Peyer's patch (tissue), 4 donors: ENCODE measurements at regions not wholly inside any gene's neighbourhood (a gene's known extent, or its start where the extent isn't known, plus 50 kb on each side); places are given as distances from the start of the nearest gene placed in this dataset.

Experiments used
- DNase-seq, 3 donors: peaks; one replicate each; pipeline ENCODE4 v3.0.0-alpha.2; 2017 to 2019
- H3K27ac ChIP-seq, 4 donors: fragments of 200-600 bp; sonication (generic); one replicate each; pipeline ENCODE4 v1.5.1; 2016 to 2019
- H3K27me3 ChIP-seq, 2 donors: fragments of 200-600 bp; sonication (generic); one replicate each; pipeline ENCODE4 v1.5.1; 2019
- H3K36me3 ChIP-seq, 3 donors: fragments of 200-600 bp; sonication (generic); one replicate each; pipeline ENCODE4 v1.5.1; 2016 to 2019
- H3K4me1 ChIP-seq, 4 donors: fragments of 200-600 bp; sonication (generic); one replicate each; pipeline ENCODE4 v1.5.1; 2016 to 2019
- H3K4me3 ChIP-seq, 4 donors: fragments of 200-600 bp; sonication (generic); 1 replicate in 3 of 4; 2 replicates in 1 of 4; pipeline ENCODE4 v1.5.1; 2016 to 2019; ENCODE audit warnings: mild to moderate bottlenecking in 1 of 4
- H3K9me3 ChIP-seq, 4 donors: fragments of 200-600 bp; sonication (generic); one replicate each; pipeline ENCODE4 v1.5.1; 2016 to 2019; ENCODE audit warnings: mild to moderate bottlenecking in 1 of 4
- POLR2A ChIP-seq, 2 donors: fragments of 450-650 bp; IDR thresholded peaks; one replicate each; pipeline ENCODE4 v1.5.1; 2017; ENCODE audit warnings: antibody characterized with exemption in 2 of 2, mild to moderate bottlenecking in 2 of 2, moderate library complexity in 2 of 2
- TF ChIP-seq, protein P1 (sequence below), 6 experiments: fragments of 450-650 bp in 4 of 6; fragments of 200-600 bp in 2 of 6; sonication (generic) in 1 of 6; IDR thresholded peaks; one replicate each; pipeline ENCODE4 v1.5.1; 2017 to 2019; ENCODE audit warnings: antibody characterized with exemption in 6 of 6, mild to moderate bottlenecking in 3 of 6, moderate library complexity in 1 of 6

DNA sequence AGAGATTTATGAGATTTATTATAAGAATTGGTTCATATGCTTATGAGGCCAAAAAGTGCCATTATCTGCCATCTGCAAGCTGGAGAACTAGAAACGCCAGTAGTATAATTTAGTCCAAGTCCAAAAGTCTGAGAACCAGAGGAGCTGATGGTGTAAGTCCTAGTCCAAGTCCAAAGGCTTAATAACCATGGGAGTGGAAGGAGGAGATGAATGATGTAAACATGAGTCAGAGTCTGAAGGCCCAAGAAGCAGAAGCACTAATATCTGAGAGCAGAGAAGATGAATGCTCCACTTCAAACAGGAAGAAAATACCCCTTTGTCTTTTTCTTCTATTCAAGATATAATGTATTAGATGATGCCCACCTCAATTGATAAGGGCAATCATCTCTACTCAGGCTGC is 185.7 kb downstream of the CGGBP1 start:
- Histone ChIP-seq H3K36me3 (no peaks in the 10 kb centered on the region), H3K4me1 (no peaks in the 10 kb centered on the region), H3K27ac (no peak overlapping the region), H3K27me3 (no peaks in the 10 kb centered on the region), H3K4me3 (no peak overlapping the region), H3K9me3 (no peaks in the 10 kb centered on the region)
- no peak for DNase-seq
- TF ChIP-seq, protein P1, sequence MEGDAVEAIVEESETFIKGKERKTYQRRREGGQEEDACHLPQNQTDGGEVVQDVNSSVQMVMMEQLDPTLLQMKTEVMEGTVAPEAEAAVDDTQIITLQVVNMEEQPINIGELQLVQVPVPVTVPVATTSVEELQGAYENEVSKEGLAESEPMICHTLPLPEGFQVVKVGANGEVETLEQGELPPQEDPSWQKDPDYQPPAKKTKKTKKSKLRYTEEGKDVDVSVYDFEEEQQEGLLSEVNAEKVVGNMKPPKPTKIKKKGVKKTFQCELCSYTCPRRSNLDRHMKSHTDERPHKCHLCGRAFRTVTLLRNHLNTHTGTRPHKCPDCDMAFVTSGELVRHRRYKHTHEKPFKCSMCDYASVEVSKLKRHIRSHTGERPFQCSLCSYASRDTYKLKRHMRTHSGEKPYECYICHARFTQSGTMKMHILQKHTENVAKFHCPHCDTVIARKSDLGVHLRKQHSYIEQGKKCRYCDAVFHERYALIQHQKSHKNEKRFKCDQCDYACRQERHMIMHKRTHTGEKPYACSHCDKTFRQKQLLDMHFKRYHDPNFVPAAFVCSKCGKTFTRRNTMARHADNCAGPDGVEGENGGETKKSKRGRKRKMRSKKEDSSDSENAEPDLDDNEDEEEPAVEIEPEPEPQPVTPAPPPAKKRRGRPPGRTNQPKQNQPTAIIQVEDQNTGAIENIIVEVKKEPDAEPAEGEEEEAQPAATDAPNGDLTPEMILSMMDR (IDR thresholded peaks at IDR 0.05), result no peak
- no peak for TF ChIP-seq POLR2A (IDR thresholded peaks at IDR 0.05)

DNA sequence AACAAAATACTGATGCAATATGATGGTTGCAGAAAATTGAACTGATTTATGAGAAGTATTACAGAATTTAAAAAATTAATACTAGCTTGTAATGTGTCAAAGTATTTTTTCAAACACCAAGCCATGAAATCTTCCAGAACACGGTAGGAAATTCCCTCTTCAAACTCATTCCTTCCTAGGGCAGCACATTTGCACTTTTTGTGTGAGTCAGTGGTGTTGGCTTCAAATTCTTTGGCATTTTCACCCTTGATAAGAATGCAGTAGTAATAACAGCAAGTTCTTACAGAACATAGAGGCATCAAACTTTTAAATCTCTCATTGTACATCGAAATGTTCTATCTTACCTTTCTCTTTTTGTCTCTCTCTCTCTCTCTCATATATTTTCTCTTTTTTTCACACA is 191.8 kb downstream of the CGGBP1 start:
- DNase-seq, result no peak
- TF ChIP-seq, protein P1 (IDR thresholded peaks at IDR 0.05), result no peak
- no peak for TF ChIP-seq POLR2A (IDR thresholded peaks at IDR 0.05)
- no peak overlapping the region for H3K27ac ChIP-seq
- no peaks in the 10 kb centered on the region for H3K36me3 ChIP-seq
- H3K4me3 ChIP-seq, result no peak overlapping the region
- no peaks in the 10 kb centered on the region for H3K27me3 ChIP-seq
- no peaks in the 10 kb centered on the region for H3K4me1 ChIP-seq
- H3K9me3 ChIP-seq, result no peaks in the 10 kb centered on the region

DNA sequence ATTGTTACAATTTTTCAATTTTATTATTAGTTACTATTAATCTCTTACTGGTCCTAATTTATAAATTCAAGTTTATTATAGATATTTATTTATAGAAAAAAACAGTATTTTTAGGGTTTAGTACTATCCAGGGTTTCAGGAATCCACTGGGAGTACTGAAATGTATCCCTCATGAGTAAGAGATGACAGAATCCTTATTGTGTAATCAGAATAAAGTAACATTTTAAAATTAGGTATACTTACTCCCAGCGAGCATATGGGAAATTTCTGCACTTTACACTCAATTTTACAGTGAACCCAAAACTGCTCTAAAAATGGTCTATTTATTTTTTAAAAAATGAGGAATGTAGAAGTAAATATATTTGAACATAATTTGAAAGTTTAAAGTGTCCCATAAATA is 202.7 kb downstream of the CGGBP1 start:
- Histone ChIP-seq H3K9me3 (no peaks in the 10 kb centered on the region), H3K36me3 (no peaks in the 10 kb centered on the region), H3K27ac (no peak overlapping the region), H3K27me3 (no peaks in the 10 kb centered on the region), H3K4me1 (no peaks in the 10 kb centered on the region), H3K4me3 (no peak overlapping the region)
- TF ChIP-seq, protein P1 (IDR thresholded peaks at IDR 0.05), result no peak
- no peak for TF ChIP-seq POLR2A (IDR thresholded peaks at IDR 0.05)
- no peak for DNase-seq

DNA sequence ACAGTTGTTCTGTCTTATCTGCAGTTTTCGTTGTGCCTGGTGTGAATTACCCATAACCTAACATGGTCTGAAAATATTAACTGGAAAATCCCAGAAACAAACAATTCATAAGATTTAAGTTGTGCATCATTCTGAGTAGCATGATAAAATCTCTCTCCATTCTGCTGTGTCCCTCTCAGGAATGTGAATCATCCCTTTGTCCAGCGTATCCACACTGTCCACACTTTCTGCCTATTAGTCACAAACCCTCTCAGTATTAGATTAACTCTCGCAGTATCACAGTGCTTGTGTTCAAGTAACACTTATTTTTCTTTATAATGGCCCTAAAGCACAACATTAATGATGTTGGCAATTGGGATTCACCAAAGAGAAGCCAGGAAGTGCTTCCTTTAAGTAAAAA is 203.2 kb downstream of the CGGBP1 start:
- H3K27me3 ChIP-seq, result no peaks in the 10 kb centered on the region
- H3K9me3 ChIP-seq, result no peaks in the 10 kb centered on the region
- no peaks in the 10 kb centered on the region for H3K4me1 ChIP-seq
- H3K36me3 ChIP-seq, result no peaks in the 10 kb centered on the region
- H3K27ac ChIP-seq, result no peak overlapping the region
- TF ChIP-seq, protein P1 (IDR thresholded peaks at IDR 0.05), result no peak
- TF ChIP-seq POLR2A (IDR thresholded peaks at IDR 0.05), result no peak
- H3K4me3 ChIP-seq, result no peak overlapping the region
- DNase-seq, result no peak

DNA sequence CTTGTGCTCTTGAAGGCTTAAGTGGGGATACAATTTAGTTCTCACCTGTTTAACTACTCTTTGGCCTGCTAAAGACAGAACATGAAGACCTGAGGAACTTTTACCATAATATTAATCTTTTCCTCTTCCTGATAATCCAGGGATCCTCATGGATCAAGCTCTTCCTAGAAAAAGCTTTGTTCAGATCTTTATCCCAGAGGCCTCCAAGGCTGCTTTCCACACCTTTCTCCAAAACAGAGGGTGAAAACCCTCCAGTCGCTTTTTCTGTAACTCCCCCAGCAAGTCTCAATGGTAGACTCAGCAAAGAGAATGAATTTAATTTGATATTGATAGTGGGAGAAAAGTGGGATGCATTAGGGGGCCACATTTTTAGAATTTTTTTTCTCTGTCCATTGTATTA is 203.6 kb downstream of the CGGBP1 start:
- Histone ChIP-seq H3K36me3 (no peaks in the 10 kb centered on the region), H3K9me3 (no peaks in the 10 kb centered on the region), H3K4me1 (no peaks in the 10 kb centered on the region), H3K27ac (no peak overlapping the region), H3K4me3 (no peak overlapping the region), H3K27me3 (no peaks in the 10 kb centered on the region)
- no peak for TF ChIP-seq POLR2A (IDR thresholded peaks at IDR 0.05)
- DNase-seq, result no peak

DNA sequence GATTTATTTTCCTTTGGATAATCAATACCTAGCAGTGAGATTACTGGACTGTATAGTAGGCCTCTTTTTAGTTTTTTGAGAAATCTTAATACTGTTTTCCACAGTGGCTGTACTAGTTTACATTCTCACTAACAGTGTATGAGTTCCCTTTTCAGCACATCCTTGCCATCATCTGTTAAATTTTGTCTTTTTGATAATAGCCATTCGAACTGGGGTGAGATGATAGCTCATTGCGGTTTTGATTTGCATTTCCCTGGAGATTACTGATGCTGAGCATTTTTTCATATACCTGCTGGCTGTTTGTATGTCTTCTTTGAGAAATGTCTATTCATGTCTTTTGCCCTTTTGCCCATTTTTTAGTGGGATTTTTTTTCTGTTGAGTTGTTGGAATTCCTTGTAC is 210.8 kb downstream of the CGGBP1 start:
- no peaks in the 10 kb centered on the region for H3K36me3 ChIP-seq
- H3K9me3 ChIP-seq, result no peaks in the 10 kb centered on the region
- no peaks in the 10 kb centered on the region for H3K27me3 ChIP-seq
- no peak overlapping the region for H3K27ac ChIP-seq
- H3K4me1 ChIP-seq, result no peaks in the 10 kb centered on the region
- TF ChIP-seq, protein P1 (IDR thresholded peaks at IDR 0.05), result no peak
- no peak for TF ChIP-seq POLR2A (IDR thresholded peaks at IDR 0.05)
- no peak overlapping the region for H3K4me3 ChIP-seq
- no peak for DNase-seq
